GM18520 (cell line): ENCODE measurements at regions not wholly inside any gene's neighbourhood (a gene's known extent, or its start where the extent isn't known, plus 50 kb on each side); places are given as distances from the start of the nearest gene placed in this dataset.

ENCODE experiments used
- ATAC-seq: cut with Tn5 transposase; IDR thresholded peaks from one replicate; pipeline ENCODE4 v1.9.1; 2021; ENCODE audit not compliant: unreplicated experiment

- ATAC-seq: no peak
Observed at GRCh38 chr7:95718577-95719410, 53.6 kb upstream of the DYNC1I1 start.

GRCh38 chr7:95716357-95717122 lies 55.8 kb upstream of the DYNC1I1 start:
- ATAC-seq: no peak

GRCh38 chr7:95715274-95715673 lies 57.1 kb upstream of the DYNC1I1 start:
- ATAC-seq: peak; percentile 79

- no peak for ATAC-seq
Observed at GRCh38 chr7:95710711-95711110, 61.6 kb upstream of the DYNC1I1 start.

- no peak for ATAC-seq
Observed at GRCh38 chr7:95700917-95701316, 71.4 kb upstream of the DYNC1I1 start.

- ATAC-seq: no peak
Observed at GRCh38 chr7:95694334-95694733, 78.0 kb upstream of the DYNC1I1 start.

GRCh38 chr7:95693551-95694333 lies 78.6 kb upstream of the DYNC1I1 start:
- ATAC-seq: no peak

- no peak for ATAC-seq
Observed at GRCh38 chr7:95691464-95691863, 80.9 kb upstream of the DYNC1I1 start.

GRCh38 chr7:95690367-95690947 lies 81.9 kb upstream of the DYNC1I1 start:
- no peak for ATAC-seq

GRCh38 chr7:95688931-95689495 lies 83.3 kb upstream of the DYNC1I1 start:
- no peak for ATAC-seq

GRCh38 chr7:95687759-95688343 lies 84.5 kb upstream of the DYNC1I1 start:
- no peak for ATAC-seq

GRCh38 chr7:95686109-95686508 lies 86.2 kb upstream of the DYNC1I1 start:
- ATAC-seq: no peak

GRCh38 chr7:95684505-95684904 lies 87.8 kb upstream of the DYNC1I1 start:
- no peak for ATAC-seq

GRCh38 chr7:95684037-95684436 lies 87.7 kb upstream of the PDK4 start:
- no peak for ATAC-seq

- ATAC-seq: no peak
Observed at GRCh38 chr7:95682913-95683312, 86.6 kb upstream of the PDK4 start.

- no peak for ATAC-seq
Observed at GRCh38 chr7:95676691-95677090, 80.4 kb upstream of the PDK4 start.

GRCh38 chr7:95675632-95676031 lies 79.3 kb upstream of the PDK4 start:
- ATAC-seq: no peak

GRCh38 chr7:95675016-95675415 lies 78.7 kb upstream of the PDK4 start:
- ATAC-seq: no peak

GRCh38 chr7:95674101-95674500 lies 77.8 kb upstream of the PDK4 start:
- no peak for ATAC-seq

- no peak for ATAC-seq
Observed at GRCh38 chr7:95672434-95672833, 76.1 kb upstream of the PDK4 start.
